Globus pallidus (tissue), 1 donor: ENCODE measurements at regions not wholly inside any gene's neighbourhood (a gene's known extent, or its start where the extent isn't known, plus 50 kb on each side); places are given as distances from the start of the nearest gene placed in this dataset.

Source experiments
- DNase-seq: peaks from one replicate; pipeline ENCODE4 v3.0.0-alpha.2; 2015; ENCODE audit warnings: low spot score

DNA sequence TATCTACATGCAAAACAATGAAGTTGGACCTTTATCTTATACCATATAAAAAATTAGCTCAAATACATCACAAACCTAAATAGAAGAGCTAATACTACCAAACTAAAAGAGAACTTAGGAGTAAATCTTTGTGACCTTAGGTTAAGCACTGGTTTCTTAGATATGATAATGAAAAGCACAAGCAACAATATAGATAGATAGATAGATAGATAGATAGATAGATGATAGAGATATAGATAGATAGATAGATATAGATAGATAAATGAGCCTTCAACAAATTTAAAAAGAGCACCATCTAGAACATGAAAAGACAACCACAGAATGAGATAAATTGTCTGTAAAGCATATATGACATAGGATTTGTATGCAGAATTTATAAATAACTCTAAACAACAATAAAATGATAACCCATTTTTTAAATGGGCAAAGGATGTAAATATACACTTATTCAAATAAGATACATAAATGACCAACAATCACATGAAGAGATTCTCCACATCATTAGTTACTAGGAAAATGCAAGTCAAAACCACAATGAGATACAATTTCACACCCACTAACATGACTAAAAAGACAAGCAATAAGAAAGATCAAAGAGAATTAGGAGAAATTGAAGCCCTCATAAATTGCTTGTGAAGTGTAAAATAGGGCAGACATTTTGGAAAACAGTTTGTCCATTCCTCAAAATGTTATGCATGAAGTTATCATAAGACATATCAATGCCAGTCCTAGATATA lies 293.7 kb downstream of the BTG1 start:
- no peak for DNase-seq

DNA sequence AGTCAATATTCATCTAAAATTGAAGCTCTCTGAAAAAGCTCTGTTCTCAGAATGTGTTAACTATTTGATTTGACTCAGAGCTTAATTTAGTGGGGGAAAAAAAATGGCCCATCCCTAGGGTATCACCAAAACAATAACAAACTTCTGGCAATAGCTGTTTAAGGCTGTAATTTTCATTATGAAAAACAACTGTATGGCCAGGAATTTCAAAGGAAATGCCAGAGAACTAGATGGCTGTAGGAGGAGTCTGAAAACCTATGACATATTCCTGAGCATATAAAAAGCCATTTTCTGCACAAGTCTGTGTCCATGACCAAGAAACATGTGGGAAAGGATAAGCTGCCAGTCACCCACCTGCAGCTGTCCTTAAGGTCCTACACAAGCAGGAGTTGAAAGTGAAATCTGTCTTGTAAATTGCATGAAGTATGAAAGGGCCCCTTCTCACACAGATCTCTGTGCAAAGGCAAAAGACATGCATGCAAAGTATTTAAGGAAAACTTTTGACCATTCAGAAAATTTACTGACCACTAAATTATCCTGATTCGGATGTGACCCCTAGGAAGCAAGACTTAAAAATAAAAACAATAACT lies 299.1 kb downstream of the BTG1 start:
- no peak for DNase-seq

DNA sequence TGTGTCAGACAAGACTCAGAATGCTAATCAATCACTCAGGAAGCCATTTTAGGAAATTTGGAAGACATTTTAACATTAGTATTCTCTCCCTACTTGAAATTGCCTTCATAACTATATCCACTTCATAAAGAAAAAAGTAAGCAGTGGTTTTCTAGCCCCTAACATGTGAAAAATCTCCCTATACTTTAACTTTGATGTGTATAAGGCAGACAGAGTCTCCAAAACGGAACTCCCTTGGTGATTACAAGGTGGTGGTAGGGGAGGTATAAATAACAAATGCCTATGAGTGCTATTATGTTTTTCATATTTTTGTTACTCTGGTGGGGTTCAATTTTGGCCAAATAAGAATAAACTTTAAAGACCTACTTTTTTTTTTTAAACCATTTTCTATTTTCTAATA lies 300.3 kb downstream of the BTG1 start:
- no peak for DNase-seq

DNA sequence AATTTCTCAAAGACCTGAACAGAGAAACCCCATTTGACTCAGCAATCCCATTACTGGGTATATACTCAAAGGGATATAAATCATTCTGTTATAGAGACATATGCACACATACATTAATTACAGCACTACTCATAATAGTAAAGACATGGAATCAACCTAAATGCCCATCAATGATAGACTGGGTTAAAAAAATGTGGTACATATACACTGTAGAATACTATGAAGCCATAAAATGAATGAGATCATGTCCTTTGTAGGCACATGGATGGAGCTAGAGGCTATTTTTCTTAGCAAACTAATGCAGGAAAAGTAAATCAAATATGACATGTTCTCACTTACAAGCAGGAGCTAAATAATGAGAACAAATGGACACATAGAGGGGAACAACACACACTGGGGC lies 303.8 kb downstream of the BTG1 start:
- no peak for DNase-seq

DNA sequence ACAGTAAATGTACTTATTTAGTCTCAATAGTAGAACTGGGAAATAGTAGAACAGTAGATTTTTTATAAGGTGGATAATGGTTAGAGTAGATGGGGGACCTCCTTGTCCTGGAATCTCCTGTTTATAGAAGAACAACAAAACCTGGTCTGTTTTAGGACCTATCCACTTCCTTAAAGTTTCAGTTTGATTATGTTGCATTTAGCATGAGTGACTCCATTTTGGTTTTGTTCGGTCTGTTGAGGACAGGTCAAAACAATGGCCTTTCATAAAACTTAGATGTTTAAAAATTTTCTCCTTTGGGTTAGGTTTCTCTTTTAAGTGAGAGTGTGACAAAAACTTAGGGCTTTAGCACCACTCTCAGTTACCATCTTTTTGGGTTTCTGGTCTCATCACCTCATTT lies 308.9 kb downstream of the BTG1 start:
- no peak for DNase-seq

DNA sequence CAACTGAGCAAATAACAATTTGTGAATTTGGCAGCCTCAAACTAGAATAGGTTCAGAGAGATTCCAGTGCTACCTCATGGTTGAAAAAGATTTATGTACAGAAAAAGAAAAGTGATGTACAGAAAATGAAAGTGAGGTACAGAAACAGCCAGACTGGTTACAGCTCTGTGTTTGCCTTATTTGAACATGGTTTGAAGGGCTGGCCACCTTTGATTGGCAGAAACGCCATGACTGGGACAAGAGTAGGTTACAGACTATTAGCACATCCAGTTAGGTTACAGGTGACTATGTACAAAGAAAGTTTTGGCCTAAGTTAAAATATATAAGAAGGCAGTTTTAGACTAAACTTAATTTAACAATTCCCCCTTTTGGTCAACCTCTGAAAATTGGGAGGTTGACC lies 309.4 kb downstream of the BTG1 start:
- DNase-seq = no peak

DNA sequence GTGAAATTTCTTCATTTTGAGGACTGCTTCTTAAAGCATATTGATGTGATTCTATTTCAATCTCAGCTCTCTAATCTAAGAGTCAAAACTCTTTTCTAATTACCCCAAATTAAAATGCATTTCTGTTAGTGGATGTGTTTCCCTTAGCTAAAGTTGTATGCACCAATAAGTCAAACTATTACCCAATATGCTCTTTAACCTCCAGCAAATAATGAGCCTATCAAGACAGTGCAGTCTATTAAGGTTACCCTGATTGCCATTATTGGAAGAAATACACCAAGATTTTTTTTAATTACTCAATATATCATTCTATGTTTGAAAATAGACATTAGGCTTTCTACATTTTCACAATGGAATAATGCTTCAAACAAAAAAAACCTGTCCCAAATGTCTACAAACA lies 310.0 kb downstream of the BTG1 start:
- no peak for DNase-seq

DNA sequence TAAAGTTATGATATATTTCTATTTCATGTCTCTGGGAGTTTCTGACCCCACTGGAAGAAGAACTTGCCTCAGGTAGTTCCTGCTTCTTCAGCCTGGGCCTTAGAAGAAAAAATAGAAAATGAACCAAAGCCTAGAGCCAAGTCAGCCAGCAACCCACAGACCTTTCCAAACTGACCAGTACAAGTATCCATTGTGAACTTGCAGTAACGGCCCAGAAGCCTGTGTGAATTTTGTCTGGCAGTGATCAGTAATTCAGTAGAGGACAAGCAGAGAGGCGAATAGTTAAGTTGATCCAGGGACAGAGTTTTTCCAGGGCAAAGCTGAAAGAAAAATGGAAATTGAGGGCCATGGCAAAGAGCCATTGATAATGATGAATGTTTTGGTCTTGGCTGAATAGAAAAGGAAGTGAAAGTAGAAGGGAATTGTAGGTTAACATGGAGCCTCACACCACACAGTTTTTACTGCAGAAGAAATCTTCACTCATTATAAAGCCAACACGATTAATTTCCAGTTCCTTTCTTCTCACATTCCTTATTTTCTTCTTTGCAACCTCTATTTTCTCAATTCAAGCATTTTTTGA lies 311.8 kb downstream of the BTG1 start:
- peak; percentile 31 for DNase-seq

DNA sequence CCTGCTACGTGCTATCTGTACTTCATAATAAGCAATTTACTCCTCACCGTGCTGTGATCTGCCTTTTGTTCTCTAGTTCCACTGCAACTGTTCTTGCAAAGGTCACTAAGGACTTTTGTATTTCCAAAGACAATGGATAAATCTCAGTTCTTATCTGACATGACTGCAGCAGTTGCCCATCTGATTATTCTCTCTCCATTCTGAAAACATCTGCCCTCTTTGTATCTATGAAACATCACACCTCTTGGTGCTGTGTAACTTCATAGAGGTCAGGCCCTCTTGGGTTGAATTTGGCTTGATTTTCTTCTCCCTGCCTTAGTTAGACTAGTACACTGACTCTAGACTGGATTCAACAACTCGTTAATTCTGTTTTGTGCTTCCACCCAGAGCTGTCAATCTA lies 319.6 kb downstream of the BTG1 start:
- DNase-seq = no peak

DNA sequence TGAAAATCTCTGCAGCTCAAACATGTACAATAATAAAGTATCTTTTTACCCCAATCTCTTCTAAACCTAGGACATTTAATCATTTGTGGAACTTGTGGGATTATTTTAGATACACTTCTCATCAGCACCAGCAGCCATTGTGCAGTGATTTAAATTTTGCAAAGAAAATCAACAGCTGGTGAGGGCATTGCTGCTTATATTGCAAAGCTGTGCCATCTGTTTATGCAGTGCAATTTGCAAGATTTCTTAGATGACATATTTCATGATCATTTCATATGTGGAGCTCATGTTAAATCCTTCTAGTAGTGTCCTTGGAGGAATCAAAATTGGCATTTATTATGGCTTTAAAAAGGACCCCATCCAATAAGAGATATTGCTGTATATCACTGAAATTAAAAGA lies 320.7 kb downstream of the BTG1 start:
- no peak for DNase-seq

DNA sequence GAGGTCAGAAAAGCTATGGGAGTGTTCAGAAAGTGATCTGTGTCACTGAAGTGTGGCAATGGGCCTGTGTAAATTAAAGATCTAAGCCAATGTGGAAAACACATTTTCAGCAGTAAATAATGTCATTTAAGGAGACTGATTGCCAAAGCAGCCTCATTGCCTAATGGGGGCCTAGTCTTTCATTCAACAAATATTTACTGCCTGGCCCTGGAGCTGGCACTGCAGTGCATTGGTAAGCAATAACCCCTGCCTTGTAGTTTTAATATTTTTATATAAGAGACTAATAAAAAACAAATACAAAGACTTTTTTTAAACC lies 326.6 kb downstream of the BTG1 start:
- DNase-seq = no peak

DNA sequence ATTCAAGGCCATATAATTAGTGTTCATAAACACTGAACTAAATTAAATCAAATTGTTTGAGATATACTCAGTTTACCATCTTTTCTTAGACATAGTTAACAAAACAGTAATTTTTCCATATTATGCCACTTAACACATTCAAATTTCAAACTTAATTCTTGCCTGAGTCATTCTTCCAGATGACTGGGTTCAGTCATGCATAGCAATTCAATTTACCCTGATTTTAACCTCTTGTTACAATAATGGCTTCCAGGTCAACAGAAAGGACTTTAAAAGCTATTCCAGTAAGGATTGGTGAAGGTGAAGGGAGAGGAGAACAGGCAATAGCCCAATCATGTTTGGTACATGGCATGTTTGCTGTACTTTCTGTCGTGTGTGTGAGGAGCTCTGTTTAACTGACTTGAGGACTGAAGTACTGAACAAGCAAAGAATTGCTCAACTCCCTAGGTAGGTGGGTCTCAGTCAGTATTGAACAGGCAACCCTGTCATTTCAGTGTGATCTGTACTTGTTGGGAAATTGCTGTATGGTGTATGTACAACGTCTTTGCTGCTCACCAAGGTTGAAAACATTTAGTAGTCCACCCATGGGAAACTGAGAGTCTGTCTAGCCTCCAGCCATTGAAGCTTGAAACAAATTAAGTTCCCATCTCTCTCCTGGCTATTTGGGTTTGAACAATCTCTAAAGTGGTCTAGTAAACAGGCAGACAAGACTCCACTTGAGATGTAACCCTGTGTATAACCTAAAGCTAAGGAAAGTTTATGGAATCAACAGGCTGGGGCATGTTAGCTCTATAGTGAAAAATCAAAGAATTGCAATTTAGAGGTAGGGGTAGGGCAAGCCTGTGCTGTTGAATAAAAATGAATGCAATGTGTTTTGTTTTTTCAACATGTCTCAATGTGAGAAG lies 327.2 kb downstream of the BTG1 start:
- DNase-seq = no peak

DNA sequence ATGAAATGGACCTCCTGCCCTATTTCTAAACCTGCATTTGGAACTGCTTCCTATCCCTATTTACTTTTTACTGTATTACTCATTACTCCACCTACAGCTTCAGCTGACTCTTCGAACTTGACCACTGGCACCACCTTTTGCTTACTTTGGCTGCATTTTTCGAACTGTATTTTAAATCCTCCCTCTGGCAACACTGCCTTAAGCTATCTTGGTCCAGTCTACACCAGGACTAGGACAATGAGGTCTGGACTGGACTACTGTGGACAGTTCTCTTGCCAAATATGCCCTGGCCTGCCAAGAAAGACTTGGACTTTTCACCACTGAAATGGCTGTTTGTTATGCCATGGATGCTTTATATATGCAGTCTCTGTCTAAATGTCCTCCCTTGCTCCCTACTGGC lies 328.1 kb downstream of the BTG1 start:
- no peak for DNase-seq

DNA sequence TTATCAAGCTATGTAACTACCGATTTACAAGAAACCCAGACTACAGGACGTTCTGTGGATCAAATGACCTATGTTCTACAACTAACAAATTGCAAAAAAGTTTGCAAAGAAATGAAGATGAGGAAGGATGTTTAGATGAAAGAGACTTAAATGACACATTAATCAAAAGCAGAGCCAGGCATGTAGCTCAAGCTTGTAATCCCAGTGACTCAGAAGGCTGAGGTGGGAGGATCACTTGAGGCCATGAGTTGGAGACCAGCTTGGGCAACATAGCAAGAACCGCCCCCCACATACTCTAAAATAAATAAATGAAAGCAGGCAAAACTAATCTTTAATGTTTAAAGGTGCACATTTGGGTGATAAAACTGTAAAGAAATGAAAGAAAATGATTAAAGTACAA lies 331.9 kb downstream of the BTG1 start:
- DNase-seq = no peak

DNA sequence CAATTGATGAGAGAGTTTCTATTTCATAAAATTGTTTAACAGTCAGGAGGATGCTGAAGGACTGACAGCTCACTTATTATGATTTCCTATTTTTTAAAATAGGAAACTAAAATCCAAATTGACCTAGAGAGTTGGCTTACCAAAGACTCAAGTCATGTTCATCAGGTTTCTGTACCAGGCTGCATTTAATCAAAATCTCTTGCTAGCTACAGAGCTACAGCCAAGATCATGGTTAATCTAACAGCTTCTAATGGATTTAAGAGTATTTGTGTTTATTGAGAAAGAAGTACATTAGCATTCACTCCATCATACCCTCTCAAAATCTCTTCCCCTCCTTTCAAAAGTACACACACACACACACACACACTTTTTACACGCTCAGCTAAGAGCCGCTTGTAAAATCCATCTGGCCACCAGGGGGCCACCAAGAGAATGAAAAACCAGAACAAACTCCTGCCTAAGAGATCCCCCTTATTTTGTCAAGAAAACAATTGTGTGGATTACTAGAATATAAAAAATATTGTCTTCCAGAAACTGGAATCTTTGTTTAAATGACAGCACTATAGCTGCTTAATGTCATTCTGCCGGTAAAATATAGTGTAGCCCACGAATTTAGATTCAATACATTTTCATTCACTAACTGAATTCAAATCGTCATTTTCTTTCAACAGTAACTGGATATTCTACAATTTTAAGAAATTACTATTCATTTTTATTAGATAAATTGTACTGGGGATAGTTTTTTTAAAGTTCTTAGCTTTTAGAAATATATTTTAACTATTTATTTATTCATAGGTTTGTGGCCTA lies 334.0 kb downstream of the BTG1 start:
- peak; percentile 59 for DNase-seq

DNA sequence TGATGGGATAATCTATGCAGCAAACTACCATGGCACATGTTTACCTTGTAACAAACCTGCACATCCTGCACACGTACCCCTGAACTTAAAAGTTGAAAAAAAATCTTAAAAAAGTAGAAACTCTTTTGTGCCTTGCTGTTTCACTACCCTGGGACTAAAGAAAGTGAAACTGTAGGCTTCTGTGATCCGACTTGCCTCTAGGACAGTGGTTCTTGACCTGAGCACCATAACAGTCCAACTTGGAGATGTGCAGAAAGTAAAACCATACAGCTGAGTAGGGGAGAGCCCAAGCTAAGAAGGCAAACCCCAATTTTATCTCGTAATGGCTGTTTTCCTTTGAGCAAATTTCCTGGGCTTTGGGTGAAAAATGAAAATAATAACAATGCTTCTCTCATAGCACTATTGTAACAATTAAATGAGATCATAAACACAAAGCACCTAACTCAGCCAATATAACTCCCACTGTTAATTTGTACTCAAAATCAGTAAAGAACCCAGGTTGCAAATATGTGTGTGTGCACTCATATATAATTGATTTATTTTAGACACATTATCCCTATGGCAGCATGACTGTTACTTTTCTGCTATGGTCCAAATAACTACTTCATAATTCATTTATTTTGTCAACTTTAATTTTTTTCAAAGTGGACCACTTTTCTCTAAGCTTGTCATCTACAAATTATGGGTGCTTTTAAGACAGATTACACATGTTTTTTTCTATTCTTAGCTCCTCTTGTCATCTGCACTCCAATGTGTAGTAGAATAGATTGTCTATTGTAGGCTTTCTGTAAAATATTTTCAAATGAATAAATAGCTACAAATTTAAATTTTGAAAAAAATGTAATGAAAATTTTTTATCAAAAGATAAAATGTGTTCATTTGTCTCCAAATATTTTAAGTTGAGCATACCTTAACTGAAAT lies 334.9 kb downstream of the BTG1 start:
- DNase-seq = no peak

DNA sequence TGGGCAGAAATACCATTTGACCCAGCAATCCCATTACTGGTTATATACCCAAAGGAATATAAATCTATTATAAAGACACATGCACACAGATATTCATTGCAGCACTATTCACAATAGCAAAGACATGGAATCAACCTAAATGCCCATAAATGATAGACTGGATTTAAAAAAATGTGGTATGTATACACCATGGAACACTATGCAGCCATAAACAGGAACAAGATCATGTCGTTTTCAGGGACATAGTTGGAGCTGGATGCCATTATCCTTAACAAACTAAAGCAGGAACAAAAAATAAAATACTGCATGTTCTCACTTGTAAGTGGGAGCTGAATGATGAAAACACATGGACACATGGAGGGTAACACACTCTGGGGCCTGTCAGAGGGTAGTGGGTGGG lies 335.6 kb downstream of the BTG1 start:
- DNase-seq = no peak

DNA sequence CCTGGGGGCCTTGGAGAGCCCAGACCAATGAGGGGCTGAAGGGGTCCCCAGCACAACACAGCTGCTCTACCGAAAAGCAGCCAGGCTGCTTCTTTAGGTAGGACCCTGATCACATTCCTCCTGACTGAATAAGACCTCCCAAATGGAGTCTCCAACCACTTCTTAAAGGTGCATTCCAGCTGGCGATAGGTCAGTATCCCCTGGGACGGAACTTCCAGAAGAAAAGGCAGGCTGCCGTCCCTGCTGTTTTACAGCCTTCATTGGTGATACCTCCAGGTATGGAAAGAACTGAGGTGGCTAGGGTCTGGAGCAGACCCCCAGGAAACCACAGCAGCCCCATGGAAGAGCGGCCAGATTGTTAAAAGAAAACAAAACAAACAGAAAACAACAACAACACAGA lies 340.6 kb downstream of the BTG1 start:
- no peak for DNase-seq

DNA sequence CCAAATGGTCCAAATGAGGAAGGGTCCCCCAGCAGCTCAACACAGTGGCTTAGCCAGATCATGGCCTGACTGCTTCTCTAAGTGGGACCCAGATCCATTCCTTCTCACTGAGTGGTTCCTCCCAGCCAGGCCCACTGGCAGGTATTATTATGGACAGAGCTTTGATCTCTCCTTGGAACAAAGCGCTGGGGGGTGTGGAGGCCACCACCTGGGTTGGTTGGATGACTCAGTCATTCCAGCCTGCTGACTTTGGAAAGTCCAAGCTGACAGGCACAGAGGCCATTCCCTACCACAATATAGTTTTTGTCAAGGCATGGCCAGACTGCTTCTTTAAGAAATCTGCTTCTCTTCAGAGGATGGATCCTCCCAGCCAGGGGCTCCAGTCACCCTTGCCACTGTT lies 341.1 kb downstream of the BTG1 start:
- no peak for DNase-seq

DNA sequence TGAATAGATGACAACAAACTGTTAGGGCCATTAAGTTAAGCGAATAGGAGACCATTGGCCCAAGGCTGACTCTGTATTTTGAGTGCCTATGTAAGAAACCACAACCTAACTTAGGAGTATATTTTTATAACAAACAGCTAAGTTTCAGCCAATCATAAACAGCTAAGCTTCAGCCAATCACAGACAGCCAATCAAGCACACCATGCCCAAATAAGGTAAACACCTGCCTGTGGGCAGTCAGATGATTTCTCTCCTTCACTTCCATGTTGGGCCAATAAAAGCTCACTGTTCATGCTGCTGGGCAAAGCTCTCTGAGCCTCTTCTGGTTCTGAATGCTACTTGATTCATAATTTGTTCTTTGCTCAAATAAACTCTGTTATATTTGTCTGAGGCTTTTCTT lies 344.6 kb downstream of the BTG1 start:
- no peak for DNase-seq

DNA sequence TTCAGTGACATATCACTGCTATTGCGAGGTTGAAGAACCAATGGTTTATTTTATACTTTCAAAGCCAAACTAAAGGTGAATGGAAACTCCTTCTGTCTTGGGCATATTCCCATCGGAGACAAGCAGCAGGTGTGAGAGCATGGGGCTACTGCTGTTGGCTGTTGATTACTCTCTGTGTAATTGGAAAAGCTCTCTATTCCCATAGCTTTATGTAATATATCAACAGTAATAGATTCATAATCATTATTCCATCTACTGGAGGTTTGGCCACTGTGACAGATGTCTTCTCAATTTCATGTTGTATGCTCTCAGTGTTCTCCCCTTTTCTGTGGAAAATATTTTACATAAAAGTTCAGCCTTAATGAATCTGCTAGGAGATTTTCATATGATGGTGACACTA lies 352.0 kb downstream of the BTG1 start:
- no peak for DNase-seq
